Mammary epithelial cell (primary cell): ENCODE measurements at regions not wholly inside any gene's neighbourhood (a gene's known extent, or its start where the extent isn't known, plus 50 kb on each side); places are given as distances from the start of the nearest gene placed in this dataset.

ENCODE experiments used
- CTCF ChIP-seq, 2 donors: IDR thresholded peaks in 1 of 2; conservative IDR thresholded peaks in 1 of 2; 2 replicates each; pipeline ENCODE4 v1.5.1; 2011 to 2012; ENCODE audit warnings: inconsistent platforms in 2 of 2, low read length in 2 of 2, mild to moderate bottlenecking in 2 of 2, control low read depth in 1 of 2, low read depth in 1 of 2; ENCODE audit not compliant: insufficient read depth in 1 of 2; ENCODE audit errors: extremely low read depth in 1 of 2
- EZH2 ChIP-seq: IDR thresholded peaks from 2 replicates; pipeline ENCODE4 v1.6.1; 2012; ENCODE audit warnings: low read length, inconsistent platforms, borderline replicate concordance

- TF ChIP-seq CTCF (conservative IDR thresholded peaks at IDR 0.05 in 1 of 2, IDR thresholded peaks at IDR 0.05 in 1 of 2; ENCODE audit: extremely low read depth in 1 of 2, insufficient read depth in 1 of 2, low read depth in 1 of 2, low read length in 2 of 2) (no peak), EZH2 (no peak)
Measured at GRCh38 chr2:224141304-224141703, 102.2 kb upstream of the SERPINE2 start.
